Right ventricle myocardium superior (tissue), 1 donor: ENCODE measurements at regions not wholly inside any gene's neighbourhood (a gene's known extent, or its start where the extent isn't known, plus 50 kb on each side); places are given as distances from the start of the nearest gene placed in this dataset.
A peak's percentile ranks its signal among the peaks of the same experiment; 100 is the strongest.

ENCODE experiments used
- ATAC-seq: fragments of 200-7000 bp; cut with Tn5 transposase; one replicate; pipeline ENCODE4 v1.9.1; 2020; ENCODE audit warnings: mild to moderate bottlenecking; ENCODE audit not compliant: poor library complexity
- DNase-seq: peaks from one replicate; pipeline ENCODE4 v3.0.0-alpha.2; 2020
- intact Hi-C: fragments of 100-400 bp; cut with DNase I; formaldehyde crosslinking; loops from one replicate; pipeline ENCODE4 v1.11.2; 2022
- donor health status: DM: no; HTN: yes; CAD: no; lungs with severe emphysema.

GRCh38 chr13:97826421-97827012, 127.0 kb upstream of the IPO5 start:
- intact Hi-C loops = no loop called here
- DNase-seq = no peak
- no peak for ATAC-seq

- intact Hi-C loops = no loop called here
- ATAC-seq = no peak
- DNase-seq = no peak
Measured at GRCh38 chr13:97834250-97834649, 119.2 kb upstream of the IPO5 start.

GRCh38 chr13:97843189-97843588, 110.3 kb upstream of the IPO5 start:
- intact Hi-C loops = no loop called here
- DNase-seq = no peak
- no peak for ATAC-seq

- ATAC-seq (no peak), DNase-seq (no peak)
- intact Hi-C loops = no loop called here
Measured at GRCh38 chr13:97844151-97844550, 109.3 kb upstream of the IPO5 start.

GRCh38 chr13:97848886-97849285, 104.6 kb upstream of the IPO5 start:
- peak; percentile 41 for ATAC-seq
- intact Hi-C loops = no loop called here
- no peak for DNase-seq

- no peak for ATAC-seq
- intact Hi-C loops = no loop called here
- no peak for DNase-seq
Measured at GRCh38 chr13:97849305-97849704, 104.2 kb upstream of the IPO5 start.

- intact Hi-C loops = loop anchor here (10.0 kb wide), 3 partner anchors 64 to 824 kb away; no protein-coding TSS in a partner anchor
- ATAC-seq = no peak
- DNase-seq = no peak
Measured at GRCh38 chr13:97851269-97851668, 102.2 kb upstream of the IPO5 start.

GRCh38 chr13:97852181-97852874, 101.1 kb upstream of the IPO5 start:
- no peak for ATAC-seq
- intact Hi-C loops = loop anchor here (10.0 kb wide), 3 partner anchors 62 to 822 kb away; no protein-coding TSS in a partner anchor

GRCh38 chr13:97853550-97853949, 99.9 kb upstream of the IPO5 start:
- DNase-seq = no peak
- intact Hi-C loops = loop anchor here (10.0 kb wide), 3 partner anchors 61 to 821 kb away; no protein-coding TSS in a partner anchor
- ATAC-seq = no peak

More at GRCh38 chr13:97852181-97852874, 101.1 kb upstream of the IPO5 start:
- no peak for DNase-seq

GRCh38 chr13:97855570-97856303, 97.7 kb upstream of the IPO5 start:
- ATAC-seq = peak; percentile 96
- intact Hi-C loops = loop anchor here (5.0 to 10.0 kb wide), 4 partner anchors 59 to 819 kb away; no protein-coding TSS in a partner anchor
- peak; percentile 63 for DNase-seq

- ATAC-seq (no peak), DNase-seq (no peak)
- intact Hi-C loops = loop anchor here (5.0 to 10.0 kb wide), 4 partner anchors 59 to 819 kb away; no protein-coding TSS in a partner anchor
Measured at GRCh38 chr13:97856304-97856675, 97.2 kb upstream of the IPO5 start.

- DNase-seq (no peak), ATAC-seq (no peak)
- intact Hi-C loops = loop anchor here (5.0 to 10.0 kb wide), 4 partner anchors 57 to 817 kb away; no protein-coding TSS in a partner anchor
Measured at GRCh38 chr13:97858161-97858560, 95.3 kb upstream of the IPO5 start.

- intact Hi-C loops = no loop called here
- ATAC-seq (no peak), DNase-seq (no peak)
Measured at GRCh38 chr13:97866346-97866745, 87.1 kb upstream of the IPO5 start.

GRCh38 chr13:97866751-97867150, 86.7 kb upstream of the IPO5 start:
- ATAC-seq (no peak), DNase-seq (no peak)
- intact Hi-C loops = no loop called here

GRCh38 chr13:97873398-97873797, 80.1 kb upstream of the IPO5 start:
- no peak for ATAC-seq
- intact Hi-C loops = no loop called here

GRCh38 chr13:97875218-97875617, 78.3 kb upstream of the IPO5 start:
- intact Hi-C loops = no loop called here
- ATAC-seq = no peak
- DNase-seq = no peak

More at GRCh38 chr13:97873398-97873797, 80.1 kb upstream of the IPO5 start:
- no peak for DNase-seq

GRCh38 chr13:97875911-97876310, 77.6 kb upstream of the IPO5 start:
- DNase-seq = no peak
- intact Hi-C loops = no loop called here
- ATAC-seq = no peak

GRCh38 chr13:97878431-97879375, 74.8 kb upstream of the IPO5 start:
- intact Hi-C loops = no loop called here
- ATAC-seq (no peak), DNase-seq (no peak)
